ENCODE measurements at regions not wholly inside any gene's neighbourhood (a gene's known extent, or its start where the extent isn't known, plus 50 kb on each side); places are given as distances from the start of the nearest gene placed in this dataset.

DNA sequence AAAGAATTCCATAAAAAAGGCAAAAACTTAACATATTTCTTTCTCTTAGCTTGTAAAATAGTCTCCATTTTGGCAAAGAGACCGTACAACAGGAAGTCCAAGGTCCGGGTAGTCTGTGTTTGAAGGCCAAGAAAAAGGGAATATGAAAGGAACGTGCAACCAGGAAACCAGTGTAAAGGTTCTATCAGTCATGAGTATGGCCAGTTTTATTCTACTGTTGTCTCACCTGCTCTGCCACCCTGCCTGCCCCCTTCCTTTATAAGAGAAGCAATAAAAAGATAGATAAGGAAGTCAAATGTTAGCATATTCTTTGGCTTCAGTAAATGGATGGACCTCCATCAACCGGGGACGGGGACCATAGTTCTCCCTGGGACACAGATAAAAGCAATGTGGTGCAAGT is 370.6 kb upstream of the ROBO2 start:
- intact Hi-C loops (cut with DNase I), result no loop called here
- no peaks in the 10 kb centered on the region for H3K9me3 ChIP-seq
- H3K27ac ChIP-seq, result no peak overlapping the region
- no peaks in the 10 kb centered on the region for H3K36me3 ChIP-seq
- DNase-seq, result no peak
- H3K4me3 ChIP-seq, result no peak overlapping the region
- WGBS, 3 donors, result 89 to 91% (median 90%) methylated on average over 5 of the region's 5 CpGs
- no peaks in the 10 kb centered on the region for H3K4me1 ChIP-seq (ENCODE audit: insufficient read depth)
- TF ChIP-seq EP300 (IDR thresholded peaks at IDR 0.05), result no peak
- TF ChIP-seq, protein P1, sequence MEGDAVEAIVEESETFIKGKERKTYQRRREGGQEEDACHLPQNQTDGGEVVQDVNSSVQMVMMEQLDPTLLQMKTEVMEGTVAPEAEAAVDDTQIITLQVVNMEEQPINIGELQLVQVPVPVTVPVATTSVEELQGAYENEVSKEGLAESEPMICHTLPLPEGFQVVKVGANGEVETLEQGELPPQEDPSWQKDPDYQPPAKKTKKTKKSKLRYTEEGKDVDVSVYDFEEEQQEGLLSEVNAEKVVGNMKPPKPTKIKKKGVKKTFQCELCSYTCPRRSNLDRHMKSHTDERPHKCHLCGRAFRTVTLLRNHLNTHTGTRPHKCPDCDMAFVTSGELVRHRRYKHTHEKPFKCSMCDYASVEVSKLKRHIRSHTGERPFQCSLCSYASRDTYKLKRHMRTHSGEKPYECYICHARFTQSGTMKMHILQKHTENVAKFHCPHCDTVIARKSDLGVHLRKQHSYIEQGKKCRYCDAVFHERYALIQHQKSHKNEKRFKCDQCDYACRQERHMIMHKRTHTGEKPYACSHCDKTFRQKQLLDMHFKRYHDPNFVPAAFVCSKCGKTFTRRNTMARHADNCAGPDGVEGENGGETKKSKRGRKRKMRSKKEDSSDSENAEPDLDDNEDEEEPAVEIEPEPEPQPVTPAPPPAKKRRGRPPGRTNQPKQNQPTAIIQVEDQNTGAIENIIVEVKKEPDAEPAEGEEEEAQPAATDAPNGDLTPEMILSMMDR (IDR thresholded peaks at IDR 0.05), result no peak
- TF ChIP-seq POLR2A (IDR thresholded peaks at IDR 0.05), result no peak
- H3K27me3 ChIP-seq, result no peaks in the 10 kb centered on the region

DNA sequence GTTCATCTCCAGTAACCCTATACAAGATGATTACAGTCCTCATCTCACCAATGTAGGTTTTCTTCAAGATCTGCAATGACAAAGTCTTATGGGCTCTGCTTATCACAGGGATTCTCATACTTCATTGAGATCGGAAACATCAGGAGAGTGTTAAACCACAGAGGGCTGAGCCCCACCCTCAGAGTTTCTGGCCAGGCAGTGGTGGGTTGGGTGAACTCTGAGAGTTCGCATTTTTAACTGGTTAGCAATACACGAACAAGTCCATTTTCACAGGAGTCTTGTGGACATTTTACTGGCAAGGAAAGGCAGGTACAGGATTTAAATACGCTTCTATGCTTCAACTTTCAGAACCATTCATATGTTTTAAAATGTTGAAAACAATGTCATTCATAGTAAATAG is 366.7 kb upstream of the ROBO2 start:
- no peaks in the 10 kb centered on the region for H3K36me3 ChIP-seq
- 52 to 72% (median 62%) methylated on average over 4 of the region's 4 CpGs for WGBS, 3 donors
- no peak overlapping the region for H3K4me3 ChIP-seq
- H3K27ac ChIP-seq, result no peak overlapping the region
- no peak for DNase-seq
- no peaks in the 10 kb centered on the region for H3K27me3 ChIP-seq
- no peaks in the 10 kb centered on the region for H3K9me3 ChIP-seq
- TF ChIP-seq EP300 (IDR thresholded peaks at IDR 0.05), result no peak
- TF ChIP-seq, protein P1 (IDR thresholded peaks at IDR 0.05), result no peak
- TF ChIP-seq POLR2A (IDR thresholded peaks at IDR 0.05), result no peak
- intact Hi-C loops (cut with DNase I), result no loop called here
- no peaks in the 10 kb centered on the region for H3K4me1 ChIP-seq (ENCODE audit: insufficient read depth)

DNA sequence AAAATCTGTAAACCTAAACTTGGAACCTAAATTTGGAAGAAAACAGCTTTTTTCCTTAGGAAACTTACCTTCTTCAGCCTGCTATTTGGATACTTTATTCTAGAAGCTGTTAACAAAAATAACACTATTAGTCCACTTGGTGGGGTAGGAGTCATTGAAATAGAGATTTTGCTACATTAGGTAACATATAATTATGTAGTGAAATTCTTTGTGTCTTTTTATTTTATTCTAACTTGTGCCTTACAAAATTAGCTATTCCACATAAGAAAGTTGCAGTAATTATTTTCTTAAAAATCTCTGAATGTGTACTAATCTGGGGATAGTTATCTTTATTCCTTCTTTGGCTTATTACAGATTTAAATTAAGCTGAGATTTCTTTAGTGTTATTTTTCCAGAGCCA is 360.4 kb upstream of the ROBO2 start:
- intact Hi-C loops (cut with DNase I), result no loop called here
- DNase-seq, result no peak

DNA sequence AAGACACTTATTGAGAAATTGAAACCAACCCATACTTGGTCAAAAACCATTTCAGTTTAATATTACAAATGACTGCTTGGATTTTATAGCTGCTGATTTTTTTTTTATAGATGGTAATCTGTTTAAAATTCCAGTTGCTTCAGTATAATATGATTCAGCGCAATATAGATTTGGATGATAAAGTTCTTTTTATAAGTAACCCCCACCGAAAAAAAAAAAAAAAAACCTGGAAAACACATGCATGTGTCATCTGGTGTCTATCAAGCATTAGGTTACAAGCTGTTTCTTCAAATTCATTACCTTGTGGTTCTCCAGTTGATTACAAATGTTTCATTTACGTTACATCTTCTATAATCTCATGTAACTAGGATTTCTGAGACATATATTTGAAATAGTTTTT is 356.6 kb upstream of the ROBO2 start:
- H3K4me1 ChIP-seq (ENCODE audit: insufficient read depth), result no peaks in the 10 kb centered on the region
- intact Hi-C loops (cut with DNase I), result no loop called here
- H3K4me3 ChIP-seq, result no peak overlapping the region
- no peaks in the 10 kb centered on the region for H3K27me3 ChIP-seq
- no peaks in the 10 kb centered on the region for H3K9me3 ChIP-seq
- H3K27ac ChIP-seq, result no peak overlapping the region
- TF ChIP-seq, protein P1 (IDR thresholded peaks at IDR 0.05), result no peak
- TF ChIP-seq EP300 (IDR thresholded peaks at IDR 0.05) (no peak), POLR2A (IDR thresholded peaks at IDR 0.05) (no peak)
- no peaks in the 10 kb centered on the region for H3K36me3 ChIP-seq
- DNase-seq, result no peak
- WGBS, 3 donors, result 72 to 87% (median 74%) methylated on average over 3 of the region's 3 CpGs

More for the DNA sequence above, 360.4 kb upstream of the ROBO2 start:
- Histone ChIP-seq H3K36me3 (no peaks in the 10 kb centered on the region), H3K9me3 (no peaks in the 10 kb centered on the region), H3K4me3 (no peak overlapping the region), H3K27me3 (no peaks in the 10 kb centered on the region), H3K4me1 (ENCODE audit: insufficient read depth) (no peaks in the 10 kb centered on the region), H3K27ac (no peak overlapping the region)
- TF ChIP-seq, protein P1 (IDR thresholded peaks at IDR 0.05), result no peak
- TF ChIP-seq POLR2A (IDR thresholded peaks at IDR 0.05) (no peak), EP300 (IDR thresholded peaks at IDR 0.05) (no peak)

DNA sequence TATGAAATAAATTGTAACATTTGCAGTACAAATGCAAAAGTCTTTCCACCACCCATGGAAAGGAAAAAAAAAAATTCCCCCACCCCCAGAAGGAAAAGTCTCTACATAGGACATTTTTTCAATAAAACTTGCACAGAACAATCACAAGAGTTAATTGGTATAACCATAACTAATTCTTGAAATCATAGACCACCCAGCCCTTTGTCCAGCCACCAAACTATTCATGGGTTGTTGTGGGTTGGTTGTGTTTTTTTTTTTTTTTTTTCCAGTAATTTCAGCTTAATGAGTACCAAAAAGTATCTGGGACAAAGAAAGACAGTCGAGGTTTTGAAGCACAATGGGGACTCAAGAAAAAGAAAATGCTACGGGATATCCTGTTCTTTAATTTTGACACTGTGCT is 355.0 kb upstream of the ROBO2 start:
- TF ChIP-seq, protein P1 (IDR thresholded peaks at IDR 0.05), result no peak
- TF ChIP-seq POLR2A (IDR thresholded peaks at IDR 0.05) (no peak), EP300 (IDR thresholded peaks at IDR 0.05) (no peak)
- WGBS, 3 donors, result 92 to 95% (median 93%) methylated on average over 2 of the region's 2 CpGs
- Histone ChIP-seq H3K27ac (no peak overlapping the region), H3K36me3 (no peaks in the 10 kb centered on the region), H3K4me1 (ENCODE audit: insufficient read depth) (no peaks in the 10 kb centered on the region), H3K27me3 (no peaks in the 10 kb centered on the region), H3K9me3 (no peaks in the 10 kb centered on the region), H3K4me3 (no peak overlapping the region)
- DNase-seq, result no peak
- intact Hi-C loops (cut with DNase I), result no loop called here

Data from ovary (tissue), 7 donors.